HL-60 (cell line): ENCODE measurements at regions not wholly inside any gene's neighbourhood (a gene's known extent, or its start where the extent isn't known, plus 50 kb on each side); places are given as distances from the start of the nearest gene placed in this dataset.

ENCODE experiments used
- DNase-seq, 2 experiments: peaks; one replicate each; pipeline ENCODE4 v3.0.0-alpha.2; 2010 to 2020; ENCODE audit warnings: low read depth in 1 of 2, low spot score in 1 of 2
- H3K27ac ChIP-seq: fragments of 250-450 bp; sonication (Bioruptor Pico); replicated peaks from 2 replicates; pipeline ENCODE4 v1.5.1; 2020; ENCODE audit warnings: mild to moderate bottlenecking, moderate library complexity
- H3K27me3 ChIP-seq: fragments of 250-450 bp; sonication (Bioruptor Pico); 2 replicates; pipeline ENCODE4 v1.5.1; 2021; ENCODE audit warnings: mild to moderate bottlenecking, moderate library complexity; ENCODE audit not compliant: insufficient read depth, poor library complexity, severe bottlenecking
- H3K4me3 ChIP-seq: replicated peaks from 2 replicates; pipeline ENCODE4 v1.5.1; 2011; ENCODE audit warnings: mild to moderate bottlenecking, control low read depth, low read length; ENCODE audit not compliant: insufficient read depth
- CTCF ChIP-seq: IDR thresholded peaks from one replicate; pipeline ENCODE4 v1.5.1; 2011; ENCODE audit warnings: low read length, control low read depth, inconsistent platforms; ENCODE audit not compliant: insufficient read depth
- GABPA ChIP-seq: IDR thresholded peaks from 2 replicates; pipeline ENCODE4 v1.6.1; 2012; ENCODE audit warnings: low read depth
- POLR2AphosphoS5 ChIP-seq: IDR thresholded peaks from 2 replicates; pipeline ENCODE4 v1.6.1; 2012; ENCODE audit warnings: low read depth
- SPI1 ChIP-seq: IDR thresholded peaks from 2 replicates; pipeline ENCODE4 v1.6.1; 2012; ENCODE audit warnings: low read depth, mild to moderate bottlenecking, borderline replicate concordance
- TF ChIP-seq, protein P1 (sequence below): IDR thresholded peaks from 2 replicates; pipeline ENCODE4 v1.6.1; 2012; ENCODE audit warnings: low read depth; ENCODE audit not compliant: insufficient replicate concordance

- H3K27me3 ChIP-seq, result no peaks in the 10 kb centered on the region
- no peak for TF ChIP-seq CTCF
- no peak for TF ChIP-seq SPI1
- TF ChIP-seq POLR2AphosphoS5, result no peak
- TF ChIP-seq, protein P1, sequence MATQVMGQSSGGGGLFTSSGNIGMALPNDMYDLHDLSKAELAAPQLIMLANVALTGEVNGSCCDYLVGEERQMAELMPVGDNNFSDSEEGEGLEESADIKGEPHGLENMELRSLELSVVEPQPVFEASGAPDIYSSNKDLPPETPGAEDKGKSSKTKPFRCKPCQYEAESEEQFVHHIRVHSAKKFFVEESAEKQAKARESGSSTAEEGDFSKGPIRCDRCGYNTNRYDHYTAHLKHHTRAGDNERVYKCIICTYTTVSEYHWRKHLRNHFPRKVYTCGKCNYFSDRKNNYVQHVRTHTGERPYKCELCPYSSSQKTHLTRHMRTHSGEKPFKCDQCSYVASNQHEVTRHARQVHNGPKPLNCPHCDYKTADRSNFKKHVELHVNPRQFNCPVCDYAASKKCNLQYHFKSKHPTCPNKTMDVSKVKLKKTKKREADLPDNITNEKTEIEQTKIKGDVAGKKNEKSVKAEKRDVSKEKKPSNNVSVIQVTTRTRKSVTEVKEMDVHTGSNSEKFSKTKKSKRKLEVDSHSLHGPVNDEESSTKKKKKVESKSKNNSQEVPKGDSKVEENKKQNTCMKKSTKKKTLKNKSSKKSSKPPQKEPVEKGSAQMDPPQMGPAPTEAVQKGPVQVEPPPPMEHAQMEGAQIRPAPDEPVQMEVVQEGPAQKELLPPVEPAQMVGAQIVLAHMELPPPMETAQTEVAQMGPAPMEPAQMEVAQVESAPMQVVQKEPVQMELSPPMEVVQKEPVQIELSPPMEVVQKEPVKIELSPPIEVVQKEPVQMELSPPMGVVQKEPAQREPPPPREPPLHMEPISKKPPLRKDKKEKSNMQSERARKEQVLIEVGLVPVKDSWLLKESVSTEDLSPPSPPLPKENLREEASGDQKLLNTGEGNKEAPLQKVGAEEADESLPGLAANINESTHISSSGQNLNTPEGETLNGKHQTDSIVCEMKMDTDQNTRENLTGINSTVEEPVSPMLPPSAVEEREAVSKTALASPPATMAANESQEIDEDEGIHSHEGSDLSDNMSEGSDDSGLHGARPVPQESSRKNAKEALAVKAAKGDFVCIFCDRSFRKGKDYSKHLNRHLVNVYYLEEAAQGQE, result no peak
- TF ChIP-seq GABPA, result no peak
- no peak for DNase-seq
- no peak overlapping the region for H3K27ac ChIP-seq
- H3K4me3 ChIP-seq, result no peak overlapping the region
These were observed 128.8 kb upstream of the ZBTB20 start for GRCh38 chr3:115275896-115276295.

DNA sequence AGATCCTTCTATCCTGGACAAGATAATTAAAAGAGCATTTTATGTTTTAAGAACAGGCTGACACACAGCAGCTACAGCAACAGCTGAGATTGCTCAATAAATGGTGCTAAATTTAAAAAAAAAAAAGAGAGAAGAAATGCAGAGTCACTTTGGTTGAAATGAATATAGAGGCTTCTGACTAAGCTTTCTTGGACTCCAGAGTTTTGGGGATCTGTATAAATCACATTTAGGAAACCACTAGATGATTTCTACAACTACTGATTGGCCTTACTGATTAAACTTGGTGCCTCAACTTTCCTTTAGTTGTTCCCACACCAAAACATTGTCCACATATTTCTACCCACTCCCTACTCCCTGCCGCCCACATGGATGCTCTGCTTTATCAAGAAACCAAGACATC is 132.9 kb upstream of the ZBTB20 start:
- no peaks in the 10 kb centered on the region for H3K27me3 ChIP-seq
- no peak for DNase-seq
- no peak overlapping the region for H3K27ac ChIP-seq
- no peak overlapping the region for H3K4me3 ChIP-seq
- TF ChIP-seq, protein P1, result no peak
- TF ChIP-seq SPI1 (no peak), POLR2AphosphoS5 (no peak), GABPA (no peak)

DNA sequence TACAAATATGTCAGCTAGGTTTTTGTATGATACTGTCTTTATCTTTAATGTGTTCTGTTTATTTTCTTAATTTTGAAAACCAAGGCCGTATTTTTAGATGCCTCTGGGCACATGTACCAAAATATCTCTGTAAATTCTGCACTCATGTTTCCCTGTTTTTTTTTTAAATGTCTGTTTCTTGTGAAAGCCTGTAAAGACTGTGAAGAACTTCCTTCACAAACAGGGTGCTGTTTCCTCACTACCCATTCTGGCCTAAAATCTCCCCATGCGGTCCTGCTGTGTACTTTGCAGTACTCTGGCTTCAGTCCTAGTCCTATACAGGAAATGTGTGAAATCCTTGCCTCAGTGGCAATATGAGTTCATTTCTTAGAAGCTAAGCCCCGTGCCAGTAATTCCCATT is 133.4 kb upstream of the ZBTB20 start:
- no peak overlapping the region for H3K27ac ChIP-seq
- no peaks in the 10 kb centered on the region for H3K27me3 ChIP-seq
- DNase-seq, result no peak
- H3K4me3 ChIP-seq, result no peak overlapping the region
- TF ChIP-seq SPI1, result no peak
- no peak for TF ChIP-seq CTCF
- TF ChIP-seq POLR2AphosphoS5, result no peak

- DNase-seq, result no peak
- no peak overlapping the region for H3K4me3 ChIP-seq
- TF ChIP-seq POLR2AphosphoS5 (no peak), SPI1 (no peak), GABPA (no peak), CTCF (no peak)
- TF ChIP-seq, protein P1, result no peak
- no peaks in the 10 kb centered on the region for H3K27me3 ChIP-seq
- no peak overlapping the region for H3K27ac ChIP-seq
These were observed 134.9 kb upstream of the ZBTB20 start for GRCh38 chr3:115281697-115282675.
